ENCODE measurements at regions not wholly inside any gene's neighbourhood (a gene's known extent, or its start where the extent isn't known, plus 50 kb on each side); places are given as distances from the start of the nearest gene placed in this dataset.

GRCh38 chr19:31421082-31421481, 71.8 kb upstream of the TSHZ3 start:
- TF ChIP-seq MAX (IDR thresholded peaks at IDR 0.05) = no peak
- TF ChIP-seq CTCF (IDR thresholded peaks at IDR 0.05; ENCODE audit: low read depth, low read length, missing input control) = no peak
- no peak for TF ChIP-seq REST (IDR thresholded peaks at IDR 0.05)
- TF ChIP-seq ATF3 (IDR thresholded peaks at IDR 0.05) = no peak
- TF ChIP-seq YY1 (IDR thresholded peaks at IDR 0.05) = no peak
- TF ChIP-seq RAD21 (IDR thresholded peaks at IDR 0.05) = no peak
- no peak for TF ChIP-seq HNF4A (conservative IDR thresholded peaks at IDR 0.05)
- no peak for TF ChIP-seq GABPA (IDR thresholded peaks at IDR 0.05 in 1 of 2, conservative IDR thresholded peaks at IDR 0.05 in 1 of 2)
- TF ChIP-seq JUND (IDR thresholded peaks at IDR 0.05) = no peak
- TF ChIP-seq SP1 (IDR thresholded peaks at IDR 0.05) = no peak
- TF ChIP-seq FOXA2 (IDR thresholded peaks at IDR 0.05) = no peak
